A673 (cell line): ENCODE measurements at regions not wholly inside any gene's neighbourhood (a gene's known extent, or its start where the extent isn't known, plus 50 kb on each side); places are given as distances from the start of the nearest gene placed in this dataset.
"Not testable (repeated sequence)": the region's sequence is repeated elsewhere in the genome, so short reads cannot be mapped to it uniquely, and the experiment has no call there.

Source experiments
- EZH2 ChIP-seq: fragments of 200-600 bp; sonication (generic); IDR thresholded peaks from 2 replicates; pipeline ENCODE4 v1.6.1; 2017; ENCODE audit warnings: borderline replicate concordance, low read depth, mild to moderate bottlenecking, mixed read lengths, antibody characterized with exemption, low read length; ENCODE audit not compliant: poor library complexity, severe bottlenecking
- TF ChIP-seq, protein P1 (sequence below): fragments of 300-800, 200-600 bp; sonication (generic); conservative IDR thresholded peaks from 2 replicates; pipeline ENCODE4 v1.5.1; 2017; ENCODE audit warnings: low read depth, mild to moderate bottlenecking, antibody characterized with exemption, low read length, moderate library complexity, mixed read lengths

- TF ChIP-seq, protein P1, sequence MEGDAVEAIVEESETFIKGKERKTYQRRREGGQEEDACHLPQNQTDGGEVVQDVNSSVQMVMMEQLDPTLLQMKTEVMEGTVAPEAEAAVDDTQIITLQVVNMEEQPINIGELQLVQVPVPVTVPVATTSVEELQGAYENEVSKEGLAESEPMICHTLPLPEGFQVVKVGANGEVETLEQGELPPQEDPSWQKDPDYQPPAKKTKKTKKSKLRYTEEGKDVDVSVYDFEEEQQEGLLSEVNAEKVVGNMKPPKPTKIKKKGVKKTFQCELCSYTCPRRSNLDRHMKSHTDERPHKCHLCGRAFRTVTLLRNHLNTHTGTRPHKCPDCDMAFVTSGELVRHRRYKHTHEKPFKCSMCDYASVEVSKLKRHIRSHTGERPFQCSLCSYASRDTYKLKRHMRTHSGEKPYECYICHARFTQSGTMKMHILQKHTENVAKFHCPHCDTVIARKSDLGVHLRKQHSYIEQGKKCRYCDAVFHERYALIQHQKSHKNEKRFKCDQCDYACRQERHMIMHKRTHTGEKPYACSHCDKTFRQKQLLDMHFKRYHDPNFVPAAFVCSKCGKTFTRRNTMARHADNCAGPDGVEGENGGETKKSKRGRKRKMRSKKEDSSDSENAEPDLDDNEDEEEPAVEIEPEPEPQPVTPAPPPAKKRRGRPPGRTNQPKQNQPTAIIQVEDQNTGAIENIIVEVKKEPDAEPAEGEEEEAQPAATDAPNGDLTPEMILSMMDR = not testable (repeated sequence)
- TF ChIP-seq EZH2 = not testable (repeated sequence)
Observed at GRCh38 chr9:63762230-63762629, 1522.8 kb downstream of the FOXD4L5 start.
